Mesothelial cell of epicardium (in vitro differentiated cells): ENCODE measurements at regions not wholly inside any gene's neighbourhood (a gene's known extent, or its start where the extent isn't known, plus 50 kb on each side); places are given as distances from the start of the nearest gene placed in this dataset.
A peak's percentile ranks its signal among the peaks of the same experiment; 100 is the strongest.

Experiments used
- DNase-seq, 2 experiments: peaks; one replicate each; pipeline ENCODE4 v3.0.0; 2021; ENCODE audit warnings: low spot score in 2 of 2; ENCODE audit not compliant: unreplicated experiment in 2 of 2
- H3K27ac Mint-ChIP-seq: 2 replicates; pipeline ENCODE4 v1.8.0; 2021; ENCODE audit warnings: mixed read lengths
- H3K27me3 Mint-ChIP-seq: 2 replicates; pipeline ENCODE4 v1.8.0; 2021; ENCODE audit warnings: low read depth, mixed read lengths
- H3K36me3 Mint-ChIP-seq: 2 replicates; pipeline ENCODE4 v1.8.0; 2021; ENCODE audit warnings: mixed read lengths
- H3K4me1 Mint-ChIP-seq: 2 replicates; pipeline ENCODE4 v1.8.0; 2021; ENCODE audit warnings: mixed read lengths
- H3K4me3 Mint-ChIP-seq: 2 replicates; pipeline ENCODE4 v1.8.0; 2021; ENCODE audit warnings: mild to moderate bottlenecking, moderate library complexity, mixed read lengths
- H3K9me3 Mint-ChIP-seq: 2 replicates; pipeline ENCODE4 v1.8.0; 2021; ENCODE audit warnings: mixed read lengths
- CTCF ChIP-seq: fragments of 200-600 bp; sonication (generic); IDR thresholded peaks from one replicate; pipeline ENCODE4 v1.5.0; 2021; ENCODE audit warnings: antibody characterized with exemption; ENCODE audit not compliant: unreplicated experiment

- H3K4me1 Mint-ChIP-seq = peaks cover 31% of the 10 kb centered on the region
- no peak for DNase-seq
- TF ChIP-seq CTCF = no peak
- H3K27ac Mint-ChIP-seq = no peak overlapping the region
- no peaks in the 10 kb centered on the region for H3K27me3 Mint-ChIP-seq
- no peak overlapping the region for H3K4me3 Mint-ChIP-seq
- no peaks in the 10 kb centered on the region for H3K9me3 Mint-ChIP-seq
- H3K36me3 Mint-ChIP-seq = no peaks in the 10 kb centered on the region
Observed at GRCh38 chr1:209390764-209391163, 192.8 kb upstream of the CAMK1G start.

GRCh38 chr1:209391792-209392191 lies 191.7 kb upstream of the CAMK1G start:
- H3K36me3 Mint-ChIP-seq = no peaks in the 10 kb centered on the region
- no peak overlapping the region for H3K27ac Mint-ChIP-seq
- no peaks in the 10 kb centered on the region for H3K27me3 Mint-ChIP-seq
- no peaks in the 10 kb centered on the region for H3K9me3 Mint-ChIP-seq
- no peak overlapping the region for H3K4me3 Mint-ChIP-seq
- TF ChIP-seq CTCF = no peak
- peaks cover 30% of the 10 kb centered on the region for H3K4me1 Mint-ChIP-seq
- no peak for DNase-seq

- Mint-ChIP-seq H3K4me1 (peaks cover 40% of the 10 kb centered on the region), H3K27ac (peak overlapping the region; percentile 17), H3K36me3 (no peaks in the 10 kb centered on the region), H3K9me3 (no peaks in the 10 kb centered on the region), H3K27me3 (no peaks in the 10 kb centered on the region), H3K4me3 (no peak overlapping the region)
- TF ChIP-seq CTCF = no peak
- DNase-seq = no peak
Observed at GRCh38 chr1:209395169-209395568, 188.3 kb upstream of the CAMK1G start.

GRCh38 chr1:209397371-209397770 lies 186.1 kb upstream of the CAMK1G start:
- no peak for DNase-seq
- no peaks in the 10 kb centered on the region for H3K9me3 Mint-ChIP-seq
- peaks cover 40% of the 10 kb centered on the region for H3K4me1 Mint-ChIP-seq
- TF ChIP-seq CTCF = no peak
- H3K36me3 Mint-ChIP-seq = no peaks in the 10 kb centered on the region
- H3K27ac Mint-ChIP-seq = no peak overlapping the region
- H3K4me3 Mint-ChIP-seq = no peak overlapping the region
- no peaks in the 10 kb centered on the region for H3K27me3 Mint-ChIP-seq

GRCh38 chr1:209397910-209398309 lies 185.6 kb upstream of the CAMK1G start:
- Mint-ChIP-seq H3K36me3 (no peaks in the 10 kb centered on the region), H3K4me1 (peaks cover 40% of the 10 kb centered on the region), H3K27ac (peak overlapping the region; percentile 74), H3K4me3 (no peak overlapping the region), H3K27me3 (no peaks in the 10 kb centered on the region), H3K9me3 (no peaks in the 10 kb centered on the region)
- no peak for TF ChIP-seq CTCF
- no peak for DNase-seq
